NCI-H2171 treated with DMSO at 0.1 percent for 48 hours (cell line): ENCODE measurements at regions not wholly inside any gene's neighbourhood (a gene's known extent, or its start where the extent isn't known, plus 50 kb on each side); places are given as distances from the start of the nearest gene placed in this dataset.
A peak's percentile ranks its signal among the peaks of the same experiment; 100 is the strongest.
"Not testable (repeated sequence)": the region's sequence is repeated elsewhere in the genome, so short reads cannot be mapped to it uniquely, and the experiment has no call there.

Experiments
- DNase-seq: peaks from one replicate; lab custom pipeline; 2025; lab: John Stamatoyannopoulos, UW

DNA sequence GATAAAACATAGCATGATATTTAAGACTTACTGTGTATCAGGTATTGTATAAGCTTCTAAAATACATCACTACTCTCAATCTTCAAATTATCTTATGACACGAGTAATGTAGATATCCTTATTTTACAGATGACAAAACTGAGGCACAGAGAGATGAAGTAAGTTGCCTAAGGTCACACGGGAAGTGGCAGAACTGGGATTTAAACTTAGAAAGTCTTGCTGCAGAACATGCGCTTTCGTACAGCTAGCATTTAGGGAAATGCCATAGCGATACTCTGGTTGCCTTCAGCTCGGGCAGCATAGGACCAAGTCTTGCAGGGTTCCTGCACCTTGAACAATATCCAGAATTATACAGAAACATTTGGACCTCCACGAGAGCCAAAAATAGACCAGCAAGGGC lies 162.4 kb downstream of the BRMS1L start:
- DNase-seq, result no peak

DNA sequence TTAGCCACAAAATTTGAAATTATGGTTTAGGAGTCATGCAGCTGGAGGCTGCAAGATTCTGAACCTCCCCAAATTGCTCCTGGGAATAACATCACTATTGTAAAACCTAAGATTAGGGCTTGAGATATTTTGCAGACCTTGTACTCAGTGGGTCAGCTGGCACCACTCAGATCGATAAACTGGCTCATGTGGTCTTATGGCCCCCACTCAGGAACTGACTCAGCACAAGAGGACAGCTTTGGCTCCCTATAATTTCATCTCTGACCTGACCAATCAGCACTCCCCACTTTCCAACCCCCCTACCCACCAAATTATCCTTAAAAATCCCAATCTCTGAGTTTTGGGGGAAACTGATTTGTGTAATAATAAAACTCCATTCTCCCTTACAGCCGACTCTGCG lies 161.6 kb downstream of the BRMS1L start:
- no peak for DNase-seq

DNA sequence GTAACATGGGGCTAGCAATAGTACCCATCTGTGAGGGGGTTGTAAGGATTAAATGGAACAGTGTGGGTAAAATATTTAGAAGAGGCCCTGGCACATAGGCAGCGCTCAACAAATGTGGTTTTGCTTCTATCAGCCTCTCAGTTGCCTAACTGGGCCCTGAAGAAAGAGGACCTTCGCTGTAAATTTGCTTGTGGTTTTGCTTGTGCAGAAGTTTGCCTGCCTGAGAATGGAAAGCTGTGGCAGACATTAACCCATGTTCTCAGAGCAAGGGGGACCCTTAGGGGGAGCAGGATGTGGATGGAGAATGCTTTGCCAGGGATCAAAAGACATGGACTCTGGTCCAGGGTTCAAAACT lies 160.1 kb downstream of the BRMS1L start:
- DNase-seq, result no peak

DNA sequence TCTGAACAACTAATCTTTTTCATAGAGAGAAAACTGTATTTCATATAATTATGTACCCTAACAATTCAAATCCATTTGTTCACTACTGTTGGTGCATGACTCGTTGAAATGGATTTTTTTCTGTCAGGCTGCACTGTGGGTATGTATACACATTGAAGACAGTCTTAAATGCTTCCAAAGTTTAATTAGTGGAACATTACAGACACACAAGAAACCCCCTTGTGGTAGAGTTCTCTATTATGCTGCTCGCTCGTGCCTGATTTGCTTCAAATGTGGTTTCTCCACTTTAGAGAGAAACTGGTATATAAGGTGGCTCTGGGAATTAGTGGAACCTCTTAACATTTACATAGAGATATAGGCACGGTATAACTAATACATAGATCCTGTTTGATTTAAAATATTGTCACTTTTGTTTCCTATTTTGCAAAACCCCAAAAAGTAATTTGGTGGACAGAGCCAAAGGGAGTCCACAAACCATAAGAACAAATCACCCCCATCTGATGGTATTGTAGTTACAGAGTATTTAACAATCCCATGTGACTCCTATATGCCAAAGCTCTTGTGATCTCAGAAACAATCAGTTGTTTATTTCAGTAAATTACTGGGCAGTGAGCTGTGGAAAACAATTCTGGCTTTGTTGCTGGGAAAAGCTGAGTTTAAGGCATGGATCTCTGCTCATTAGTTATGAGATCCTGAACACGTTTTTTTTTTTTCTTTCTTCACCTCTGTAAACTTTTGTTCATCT lies 159.5 kb downstream of the BRMS1L start:
- DNase-seq, result no peak

DNA sequence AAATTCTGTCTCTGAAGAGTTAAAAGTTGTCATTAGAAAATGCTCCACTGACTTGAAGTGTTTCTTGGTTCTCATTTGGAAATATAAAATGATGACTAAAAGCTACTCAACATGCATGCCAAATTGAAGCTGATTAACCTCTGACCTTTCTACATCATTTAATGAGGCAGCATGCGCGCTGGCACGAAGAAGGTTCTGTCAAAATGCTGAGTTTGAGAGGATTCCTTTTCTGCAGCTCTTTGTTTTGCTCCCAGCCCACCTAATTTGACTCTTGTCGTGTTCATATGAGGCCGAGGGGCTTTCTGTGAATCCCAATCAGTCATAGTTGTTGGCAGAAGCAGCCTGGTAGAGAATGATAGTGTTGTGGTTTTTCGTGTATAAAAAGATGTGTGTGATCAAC lies 153.4 kb downstream of the BRMS1L start:
- DNase-seq, result no peak

DNA sequence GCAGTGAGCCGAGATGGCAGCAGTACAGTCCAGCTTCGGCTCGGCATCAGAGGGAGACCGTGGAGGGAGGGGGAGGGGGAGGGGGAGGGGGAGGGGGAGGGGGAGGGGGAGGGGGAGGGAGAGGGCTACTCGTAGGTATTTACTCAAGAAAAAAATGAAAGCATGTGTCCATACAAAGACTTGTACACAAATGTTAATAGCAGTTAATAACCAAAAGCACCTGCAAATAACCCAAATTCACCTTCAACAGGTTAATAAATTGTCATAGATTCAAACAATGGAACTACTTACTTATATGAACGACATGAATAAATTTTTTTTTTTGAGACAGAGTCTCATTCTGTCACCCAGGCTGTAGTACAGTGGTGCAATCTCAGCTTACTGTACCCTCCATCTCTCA lies 152.4 kb downstream of the BRMS1L start:
- DNase-seq, result no peak

DNA sequence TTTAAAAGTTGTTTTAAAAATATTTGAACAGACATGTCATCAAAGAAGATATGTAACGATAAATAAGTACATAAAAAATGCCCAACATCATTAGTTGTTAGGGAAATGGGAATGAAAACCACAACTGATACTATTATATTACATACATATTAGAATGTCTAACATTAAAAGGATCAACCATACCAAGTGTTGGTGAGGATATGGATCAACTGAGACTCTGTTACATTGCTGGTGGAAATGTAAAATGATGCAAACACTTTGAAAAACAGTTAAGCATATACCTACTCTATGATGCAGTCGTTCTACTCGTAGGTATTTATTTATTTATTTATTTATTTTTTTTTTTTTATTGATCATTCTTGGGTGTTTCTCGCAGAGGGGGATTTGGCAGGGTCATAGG lies 149.7 kb downstream of the BRMS1L start:
- DNase-seq, result no peak

DNA sequence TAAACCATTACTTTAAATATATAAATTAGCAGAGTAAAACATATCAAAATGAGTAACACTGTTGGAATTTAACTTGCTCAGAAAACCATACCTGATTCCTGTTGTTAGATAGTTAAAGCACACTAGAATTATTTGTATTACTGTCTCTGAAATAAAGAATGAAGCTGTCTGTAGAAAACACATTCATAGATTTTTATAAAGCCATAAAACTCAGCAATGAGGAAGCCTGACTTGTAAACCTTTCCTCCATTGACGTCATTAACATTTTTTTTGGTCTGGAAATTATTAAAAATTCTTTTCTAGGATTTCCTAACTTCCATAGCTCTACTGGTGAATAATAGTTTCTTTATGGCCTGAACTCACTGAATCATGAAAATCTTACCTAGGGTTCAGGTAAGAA lies 147.6 kb downstream of the BRMS1L start:
- no peak for DNase-seq

DNA sequence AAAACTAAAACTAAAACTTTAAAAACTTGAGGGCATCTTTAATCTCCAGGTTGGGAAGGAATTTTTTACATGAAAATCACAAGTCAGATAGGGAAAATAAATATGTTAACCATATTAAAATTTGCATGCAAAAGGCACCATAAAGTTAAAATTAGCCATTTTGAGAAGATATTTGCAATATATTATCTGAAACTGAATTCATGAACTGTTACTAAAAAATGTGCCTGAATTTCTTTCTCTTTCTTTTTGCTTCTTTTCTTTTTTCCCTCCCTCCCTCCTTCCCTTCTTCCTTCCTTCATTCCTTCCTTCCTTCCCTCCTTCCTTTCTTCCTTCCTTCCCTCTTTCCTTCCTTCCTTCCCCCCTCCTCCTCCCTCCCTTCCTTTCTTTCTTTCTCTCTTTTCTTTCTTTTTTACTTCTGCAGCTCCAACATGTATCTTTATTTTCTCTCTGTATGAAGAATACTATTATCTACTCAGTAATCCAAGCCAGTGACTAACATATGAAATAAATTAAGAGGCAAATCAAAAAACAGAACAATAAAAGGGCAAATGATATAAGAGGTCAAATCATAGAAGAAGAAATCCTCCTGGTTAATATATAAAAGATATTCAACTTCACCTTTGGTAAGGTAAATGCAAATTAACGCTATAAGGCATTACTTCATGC lies 146.0 kb downstream of the BRMS1L start:
- DNase-seq, result no peak

DNA sequence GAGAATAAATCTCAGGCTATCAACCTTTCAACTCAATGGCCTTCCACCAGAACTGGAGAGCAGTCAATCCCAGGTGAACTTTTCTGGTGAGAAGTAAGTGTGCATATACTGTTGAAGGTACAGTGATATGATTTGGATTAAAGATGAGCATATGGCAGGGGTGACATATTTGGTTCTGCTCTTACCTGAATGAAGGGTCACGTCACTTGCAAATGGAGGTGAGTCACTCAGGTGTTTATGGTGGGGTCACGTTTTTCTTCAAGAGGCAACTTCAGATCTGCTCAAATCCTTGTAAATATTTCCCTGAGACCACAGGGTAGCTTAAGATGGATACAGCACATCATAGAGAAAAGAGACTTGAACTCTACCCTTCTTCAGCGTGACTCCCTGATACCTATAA lies 143.2 kb downstream of the BRMS1L start:
- no peak for DNase-seq

DNA sequence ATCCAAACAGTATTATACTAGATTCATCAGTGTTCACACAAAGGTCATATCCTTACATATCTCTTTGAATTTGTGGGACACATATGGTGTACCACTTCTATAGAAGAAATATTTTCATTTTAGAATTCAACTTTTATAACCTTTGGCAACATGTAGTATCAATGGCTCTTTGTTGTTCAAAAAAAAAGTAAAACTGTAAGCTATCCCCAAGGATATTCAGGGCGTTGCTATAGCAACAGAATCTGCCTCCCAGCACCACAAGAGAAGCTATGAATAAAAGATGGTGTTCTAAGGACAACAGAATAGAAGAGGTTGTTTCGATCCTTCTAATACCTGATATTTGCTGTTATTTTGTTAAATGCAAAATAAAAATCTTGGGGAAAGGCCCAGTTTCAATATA lies 139.3 kb downstream of the BRMS1L start:
- no peak for DNase-seq

DNA sequence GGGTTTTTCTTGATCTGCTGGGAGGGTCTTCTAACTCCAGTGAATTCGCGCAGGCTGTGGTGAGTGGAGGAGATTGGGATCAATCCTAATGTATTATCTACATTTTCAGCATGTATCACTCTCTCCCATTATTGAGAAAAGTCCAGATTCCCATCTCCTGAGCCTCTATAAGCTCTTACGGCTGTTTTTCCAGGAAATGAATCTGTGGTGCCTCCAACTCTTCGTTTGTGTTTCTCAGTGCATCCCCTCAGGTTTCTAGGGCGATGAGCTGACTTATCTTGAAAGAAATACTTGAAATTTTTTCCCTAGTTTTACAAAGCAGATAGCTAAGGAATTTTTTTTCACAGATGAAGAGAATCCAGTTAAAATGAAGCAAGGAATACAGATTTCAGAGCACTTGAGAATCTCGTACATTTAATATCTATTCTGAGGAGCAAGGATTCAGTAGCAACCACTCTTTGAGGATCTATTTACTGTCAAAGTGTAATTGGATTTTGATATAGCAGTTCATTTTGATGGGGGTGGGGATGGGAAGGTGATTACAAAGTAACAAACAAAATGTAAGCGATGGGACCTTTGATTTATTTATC lies 138.7 kb downstream of the BRMS1L start:
- no peak for DNase-seq

DNA sequence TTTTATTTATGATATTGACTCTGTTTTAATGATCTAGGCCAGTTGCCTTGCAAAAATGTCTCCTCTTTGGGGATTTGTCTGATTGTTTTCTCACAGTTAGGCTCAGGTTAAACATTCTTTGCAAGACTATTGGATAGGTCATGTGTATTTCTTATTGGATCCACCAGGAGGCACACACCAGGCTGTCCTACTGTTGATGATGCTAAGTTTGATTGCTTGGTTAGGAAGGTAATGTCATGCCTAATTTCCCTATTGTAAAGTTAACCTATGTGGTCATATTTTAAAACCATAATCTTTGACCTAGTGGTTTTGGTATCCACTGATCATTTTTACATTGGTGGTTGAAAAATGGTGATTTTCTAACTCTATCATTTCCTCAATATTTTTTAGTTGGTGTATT lies 137.1 kb downstream of the BRMS1L start:
- no peak for DNase-seq

DNA sequence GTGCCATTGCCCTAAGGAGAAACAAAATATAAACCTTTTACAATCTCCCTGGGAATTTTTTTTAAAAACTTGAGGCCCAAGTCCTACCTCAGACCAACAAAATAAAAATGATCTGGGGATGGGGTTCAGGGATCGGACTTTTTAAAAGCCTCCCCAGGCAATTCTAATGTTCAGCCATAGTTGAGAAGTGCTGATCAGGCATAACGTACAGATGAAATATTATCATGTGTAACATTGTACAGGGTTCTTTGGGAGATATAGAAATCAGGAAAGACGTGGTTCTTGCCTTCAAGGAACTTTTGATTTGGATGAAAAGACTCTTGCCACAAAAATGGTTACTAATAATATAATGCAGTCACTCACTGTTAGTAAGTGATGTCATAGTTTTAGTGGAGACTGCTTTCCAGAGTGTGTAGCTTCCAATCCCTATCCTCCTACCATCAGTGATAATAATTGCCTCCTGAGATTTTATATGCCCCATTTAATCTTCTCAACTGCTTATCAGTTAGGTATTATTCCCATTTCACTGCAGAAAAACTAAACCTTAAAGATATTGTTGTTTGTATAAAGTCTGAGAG lies 135.6 kb downstream of the BRMS1L start:
- no peak for DNase-seq

DNA sequence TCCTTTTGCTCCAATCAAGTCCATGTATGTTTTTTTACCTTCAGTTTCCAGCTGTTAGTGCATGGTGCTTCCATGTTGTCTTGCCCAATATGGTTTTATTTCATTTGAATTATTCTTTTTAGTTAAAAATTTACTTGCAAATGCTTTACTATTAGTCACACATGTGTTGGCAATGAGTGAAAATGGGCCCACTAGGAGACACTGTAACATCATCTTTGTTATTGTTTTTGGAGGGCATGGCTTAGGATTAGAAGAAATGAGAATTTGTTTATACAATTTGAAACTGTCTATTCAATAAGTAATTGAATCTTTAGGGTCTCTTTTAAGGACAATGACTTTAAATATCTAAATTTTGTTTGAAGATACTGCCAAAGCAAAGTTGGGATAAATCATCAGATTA lies 133.7 kb downstream of the BRMS1L start:
- DNase-seq, result no peak

DNA sequence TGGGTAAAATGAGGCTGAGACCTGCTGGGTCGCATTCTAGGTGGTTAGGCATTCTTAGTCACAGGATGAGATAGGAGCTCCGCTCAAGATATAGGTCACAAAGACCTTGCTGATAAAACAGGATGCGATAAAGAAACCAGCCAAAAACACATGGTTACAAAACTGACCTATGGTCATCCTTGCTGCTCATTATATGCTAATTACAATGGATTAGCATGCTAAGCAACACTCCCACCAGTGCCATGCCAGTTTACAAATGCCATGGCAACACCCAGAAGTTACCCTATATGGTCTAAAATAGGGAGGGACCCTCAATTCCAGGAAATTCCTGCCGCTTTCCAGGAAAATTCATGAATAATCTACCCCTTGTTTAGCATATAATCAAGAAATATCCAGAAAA lies 132.4 kb downstream of the BRMS1L start:
- DNase-seq, result no peak

DNA sequence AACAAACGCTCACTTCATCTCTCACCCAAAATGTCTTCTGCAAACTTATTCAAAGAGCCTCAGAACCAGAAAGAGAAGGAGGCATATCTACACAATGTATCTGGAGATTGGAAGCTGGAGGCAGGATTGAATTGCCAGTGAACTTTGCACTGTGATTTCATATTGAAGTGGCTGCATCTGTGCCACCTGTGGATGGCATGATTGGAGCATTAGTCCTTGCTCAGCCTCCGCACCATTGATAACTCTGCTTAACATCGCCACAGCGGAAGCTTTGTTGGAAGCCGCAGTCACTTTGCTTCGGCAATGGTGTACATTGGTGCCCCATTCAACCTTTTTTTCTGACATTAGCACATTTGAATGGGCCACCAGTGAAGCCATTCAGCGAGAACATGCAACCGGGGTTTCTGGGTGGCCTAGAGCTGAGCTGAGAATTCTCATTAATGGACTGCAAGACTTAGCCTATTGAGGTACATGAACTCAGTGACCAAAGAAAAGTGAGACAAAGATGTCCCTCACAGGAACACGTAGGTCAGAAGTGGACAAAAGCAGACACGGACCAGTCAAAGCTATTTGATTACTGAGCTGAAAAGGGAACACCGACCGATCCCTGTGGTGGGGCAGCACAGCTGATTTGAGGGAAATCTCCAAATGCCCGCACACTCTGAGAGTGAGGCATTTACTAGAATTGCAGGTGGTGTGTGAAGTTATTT lies 130.4 kb downstream of the BRMS1L start:
- DNase-seq, result no peak

DNA sequence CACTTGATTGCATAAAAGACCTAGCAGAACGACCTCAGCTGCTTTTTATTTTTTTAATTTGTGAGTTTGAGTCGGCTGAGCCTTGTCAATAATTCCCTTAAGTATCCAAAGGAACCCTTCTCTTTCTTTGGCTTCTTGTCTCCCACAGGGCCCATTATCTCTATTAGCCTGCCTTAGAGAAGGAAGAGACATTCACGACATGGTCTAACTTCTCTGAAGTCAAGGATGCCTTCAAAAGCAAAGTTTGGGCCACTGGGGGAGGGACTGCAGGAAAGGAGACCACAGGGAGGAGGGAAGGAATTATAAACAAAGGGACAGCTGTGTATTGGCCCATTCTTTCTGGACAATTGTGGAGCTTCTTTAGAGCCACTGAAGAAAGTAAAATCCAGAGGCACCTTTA lies 126.4 kb downstream of the BRMS1L start:
- no peak for DNase-seq

DNA sequence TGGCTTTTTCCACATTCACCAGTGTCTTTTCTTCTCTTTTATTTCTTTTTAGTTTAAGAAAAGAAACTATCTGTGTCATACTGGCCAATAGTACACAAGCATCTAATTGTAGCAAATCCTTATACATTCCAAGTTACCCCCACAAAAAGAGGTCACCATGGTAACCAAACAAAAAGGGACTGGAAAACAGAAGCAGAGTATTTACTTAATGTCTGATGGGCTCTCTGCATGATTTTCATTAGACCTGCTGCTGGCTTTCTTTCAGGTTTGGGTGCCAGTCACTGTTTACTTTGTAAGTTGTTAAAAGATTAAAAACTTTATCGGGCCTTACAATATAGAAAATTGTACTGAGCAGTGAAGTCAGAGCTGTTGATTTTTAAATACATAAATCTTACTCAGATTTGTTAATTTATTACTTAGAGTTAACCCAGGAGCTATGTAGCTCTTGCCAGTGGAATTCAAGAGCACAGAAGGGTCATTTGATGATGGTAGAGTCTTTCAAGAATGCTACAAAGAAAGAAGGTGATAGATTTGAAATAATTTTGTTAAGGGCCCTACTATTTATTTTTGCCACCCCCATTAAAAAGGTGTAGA lies 123.9 kb downstream of the BRMS1L start:
- DNase-seq, result no peak

DNA sequence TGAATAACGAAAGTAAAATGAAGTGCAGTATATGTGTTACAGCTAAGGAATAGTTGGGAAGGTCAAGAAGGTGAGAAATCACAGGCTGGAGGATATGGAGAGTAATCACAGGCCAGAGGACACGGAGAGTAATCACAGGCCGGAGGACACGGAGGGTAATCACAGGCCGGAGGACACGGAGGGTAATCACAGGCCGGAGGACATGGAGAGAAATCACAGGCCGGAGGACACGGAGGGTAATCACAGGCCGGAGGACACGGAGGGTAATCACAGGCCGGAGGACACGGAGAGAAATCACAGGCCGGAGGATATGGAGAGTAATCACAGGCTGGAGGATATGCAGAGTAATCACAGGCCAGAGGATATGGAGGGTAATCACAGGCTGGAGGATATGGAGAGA lies 121.8 kb downstream of the BRMS1L start:
- DNase-seq, result not testable (repeated sequence)

DNA sequence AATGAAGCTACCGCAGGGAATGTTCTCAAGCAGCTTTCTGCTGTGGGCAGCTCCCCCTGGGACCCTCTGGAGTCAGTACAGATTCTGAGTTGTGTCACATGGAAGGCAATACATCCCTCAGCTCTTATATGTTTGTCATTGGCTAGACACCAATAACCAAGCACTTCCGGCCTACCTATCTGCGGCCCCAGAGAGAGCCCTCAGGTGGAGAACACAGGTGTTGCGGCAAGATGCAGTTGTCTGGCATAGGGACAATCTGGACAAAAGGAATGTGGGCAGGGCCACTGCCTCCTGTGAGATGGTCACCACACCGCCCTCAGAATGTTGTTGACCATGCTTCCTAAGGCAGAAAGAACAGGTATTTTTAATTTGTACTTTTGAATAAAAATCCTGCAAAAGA lies 118.7 kb downstream of the BRMS1L start:
- peak; percentile 22 for DNase-seq

DNA sequence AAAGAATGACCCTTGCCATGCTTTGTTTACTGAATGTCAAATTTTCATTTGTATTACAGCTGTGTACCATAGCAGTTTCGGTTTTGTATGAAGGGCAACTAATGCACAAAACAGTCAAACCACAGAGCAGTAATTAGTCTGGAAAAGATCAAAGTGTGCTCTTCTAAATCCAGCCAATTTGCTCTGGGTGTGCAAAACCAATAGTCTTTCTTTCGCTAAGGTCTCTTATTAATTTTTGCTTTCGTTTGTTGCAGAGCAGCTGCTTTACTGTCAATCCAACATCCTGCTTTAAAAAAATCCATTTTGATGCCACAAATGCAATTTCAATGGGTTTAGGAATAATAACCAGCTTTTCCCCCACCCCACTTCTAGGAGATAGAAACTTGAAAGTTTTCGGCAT lies 114.2 kb downstream of the BRMS1L start:
- no peak for DNase-seq
